ENCODE measurements at regions not wholly inside any gene's neighbourhood (a gene's known extent, or its start where the extent isn't known, plus 50 kb on each side); places are given as distances from the start of the nearest gene placed in this dataset.
"Not testable (repeated sequence)": the region's sequence is repeated elsewhere in the genome, so short reads cannot be mapped to it uniquely, and the experiment has no call there.

- in situ Hi-C loops (cut with HindIII; ENCODE audit: low pct_unique_long_range_greater_than_20kb, low sequenced_read_pairs): no loop called here
- TF ChIP-seq JUND (IDR thresholded peaks at IDR 0.05; ENCODE audit: low read depth): no peak
Observed at GRCh38 chr10:38209332-38209731, 115.2 kb downstream of the ZNF37A start.

GRCh38 chr10:38209748-38210147 is 115.6 kb downstream of the ZNF37A start:
- DNase-seq (ENCODE audit: low read depth in 1 of 2, low spot score in 1 of 2); in situ Hi-C loops (cut with HindIII; ENCODE audit: low pct_unique_long_range_greater_than_20kb, low sequenced_read_pairs): not testable (repeated sequence)

More at GRCh38 chr10:38209332-38209731, 115.2 kb downstream of the ZNF37A start:
- DNase-seq (ENCODE audit: low read depth in 1 of 2, low spot score in 1 of 2): no peak

- no peak for DNase-seq (ENCODE audit: low read depth in 1 of 2, low spot score in 1 of 2)
- TF ChIP-seq JUND (IDR thresholded peaks at IDR 0.05; ENCODE audit: low read depth): no peak
- in situ Hi-C loops (cut with HindIII; ENCODE audit: low pct_unique_long_range_greater_than_20kb, low sequenced_read_pairs): no loop called here
Observed at GRCh38 chr10:38212460-38212859, 118.3 kb downstream of the ZNF37A start.

- no peak for DNase-seq (ENCODE audit: low read depth in 1 of 2, low spot score in 1 of 2)
- TF ChIP-seq JUND (IDR thresholded peaks at IDR 0.05; ENCODE audit: low read depth): no peak
- in situ Hi-C loops (cut with HindIII; ENCODE audit: low pct_unique_long_range_greater_than_20kb, low sequenced_read_pairs): no loop called here
Observed at GRCh38 chr10:38226385-38226784, 132.2 kb downstream of the ZNF37A start.

GRCh38 chr10:38228394-38228793 is 134.3 kb downstream of the ZNF37A start:
- in situ Hi-C loops (cut with HindIII; ENCODE audit: low pct_unique_long_range_greater_than_20kb, low sequenced_read_pairs): no loop called here
- TF ChIP-seq JUND (IDR thresholded peaks at IDR 0.05; ENCODE audit: low read depth): no peak

GRCh38 chr10:38238479-38238878 is 144.3 kb downstream of the ZNF37A start:
- in situ Hi-C loops (cut with HindIII; ENCODE audit: low pct_unique_long_range_greater_than_20kb, low sequenced_read_pairs); DNase-seq (ENCODE audit: low read depth in 1 of 2, low spot score in 1 of 2): not testable (repeated sequence)

More at GRCh38 chr10:38228394-38228793, 134.3 kb downstream of the ZNF37A start:
- no peak for DNase-seq (ENCODE audit: low read depth in 1 of 2, low spot score in 1 of 2)

GRCh38 chr10:38242061-38242649 is 148.0 kb downstream of the ZNF37A start:
- DNase-seq (ENCODE audit: low read depth in 1 of 2, low spot score in 1 of 2); in situ Hi-C loops (cut with HindIII; ENCODE audit: low pct_unique_long_range_greater_than_20kb, low sequenced_read_pairs): not testable (repeated sequence)

GRCh38 chr10:38248113-38248512 is 154.0 kb downstream of the ZNF37A start:
- DNase-seq (ENCODE audit: low read depth in 1 of 2, low spot score in 1 of 2); in situ Hi-C loops (cut with HindIII; ENCODE audit: low pct_unique_long_range_greater_than_20kb, low sequenced_read_pairs): not testable (repeated sequence)

GRCh38 chr10:38252551-38252950 is 158.4 kb downstream of the ZNF37A start:
- DNase-seq (ENCODE audit: low read depth in 1 of 2, low spot score in 1 of 2): peak; percentile 4 to 47
- in situ Hi-C loops (cut with HindIII; ENCODE audit: low pct_unique_long_range_greater_than_20kb, low sequenced_read_pairs): not testable (repeated sequence)

GRCh38 chr10:38267555-38267954 is 173.4 kb downstream of the ZNF37A start:
- in situ Hi-C loops (cut with HindIII; ENCODE audit: low pct_unique_long_range_greater_than_20kb, low sequenced_read_pairs): not testable (repeated sequence)
- DNase-seq (ENCODE audit: low read depth in 1 of 2, low spot score in 1 of 2): peak in 1 of 2 experiments; percentile 16

GRCh38 chr10:38271031-38271430 is 176.9 kb downstream of the ZNF37A start:
- in situ Hi-C loops (cut with HindIII; ENCODE audit: low pct_unique_long_range_greater_than_20kb, low sequenced_read_pairs); DNase-seq (ENCODE audit: low read depth in 1 of 2, low spot score in 1 of 2): not testable (repeated sequence)

- DNase-seq (ENCODE audit: low read depth in 1 of 2, low spot score in 1 of 2); in situ Hi-C loops (cut with HindIII; ENCODE audit: low pct_unique_long_range_greater_than_20kb, low sequenced_read_pairs): not testable (repeated sequence)
Observed at GRCh38 chr10:38274879-38275278, 180.7 kb downstream of the ZNF37A start.

- in situ Hi-C loops (cut with HindIII; ENCODE audit: low pct_unique_long_range_greater_than_20kb, low sequenced_read_pairs); DNase-seq (ENCODE audit: low read depth in 1 of 2, low spot score in 1 of 2): not testable (repeated sequence)
Observed at GRCh38 chr10:38292560-38292959, 198.4 kb downstream of the ZNF37A start.

- DNase-seq (ENCODE audit: low read depth in 1 of 2, low spot score in 1 of 2); in situ Hi-C loops (cut with HindIII; ENCODE audit: low pct_unique_long_range_greater_than_20kb, low sequenced_read_pairs): not testable (repeated sequence)
Observed at GRCh38 chr10:38310111-38310510, 216.0 kb downstream of the ZNF37A start.

GRCh38 chr10:38315090-38315805 is 221.1 kb downstream of the ZNF37A start:
- DNase-seq (ENCODE audit: low read depth in 1 of 2, low spot score in 1 of 2); in situ Hi-C loops (cut with HindIII; ENCODE audit: low pct_unique_long_range_greater_than_20kb, low sequenced_read_pairs): not testable (repeated sequence)

GRCh38 chr10:38321393-38321792 is 227.3 kb downstream of the ZNF37A start:
- DNase-seq (ENCODE audit: low read depth in 1 of 2, low spot score in 1 of 2); in situ Hi-C loops (cut with HindIII; ENCODE audit: low pct_unique_long_range_greater_than_20kb, low sequenced_read_pairs): not testable (repeated sequence)

- DNase-seq (ENCODE audit: low read depth in 1 of 2, low spot score in 1 of 2); in situ Hi-C loops (cut with HindIII; ENCODE audit: low pct_unique_long_range_greater_than_20kb, low sequenced_read_pairs): not testable (repeated sequence)
Observed at GRCh38 chr10:38330306-38330705, 236.2 kb downstream of the ZNF37A start.

- DNase-seq (ENCODE audit: low read depth in 1 of 2, low spot score in 1 of 2); in situ Hi-C loops (cut with HindIII; ENCODE audit: low pct_unique_long_range_greater_than_20kb, low sequenced_read_pairs): not testable (repeated sequence)
Observed at GRCh38 chr10:38331106-38331505, 237.0 kb downstream of the ZNF37A start.

All from T47D (cell line).